GM12865 (cell line): ENCODE measurements at regions not wholly inside any gene's neighbourhood (a gene's known extent, or its start where the extent isn't known, plus 50 kb on each side); places are given as distances from the start of the nearest gene placed in this dataset.
"Not testable (repeated sequence)": the region's sequence is repeated elsewhere in the genome, so short reads cannot be mapped to it uniquely, and the experiment has no call there.

Source experiments
- DNase-seq: peaks from one replicate; pipeline ENCODE4 v3.0.0; 2010; ENCODE audit warnings: low read depth
- H3K4me3 ChIP-seq: 2 replicates; pipeline ENCODE4 v1.5.1; 2011; ENCODE audit warnings: mild to moderate bottlenecking, low read depth, low read length, control low read depth
- TF ChIP-seq, protein P1 (sequence below): IDR thresholded peaks from 2 replicates; pipeline ENCODE4 v1.5.1; 2011; ENCODE audit warnings: low read length, control low read depth, low read depth, inconsistent platforms; ENCODE audit not compliant: insufficient read depth; ENCODE audit errors: missing control alignments

GRCh38 chr1:219412772-219413171, 200.1 kb downstream of the ZC3H11B start:
- TF ChIP-seq, protein P1, sequence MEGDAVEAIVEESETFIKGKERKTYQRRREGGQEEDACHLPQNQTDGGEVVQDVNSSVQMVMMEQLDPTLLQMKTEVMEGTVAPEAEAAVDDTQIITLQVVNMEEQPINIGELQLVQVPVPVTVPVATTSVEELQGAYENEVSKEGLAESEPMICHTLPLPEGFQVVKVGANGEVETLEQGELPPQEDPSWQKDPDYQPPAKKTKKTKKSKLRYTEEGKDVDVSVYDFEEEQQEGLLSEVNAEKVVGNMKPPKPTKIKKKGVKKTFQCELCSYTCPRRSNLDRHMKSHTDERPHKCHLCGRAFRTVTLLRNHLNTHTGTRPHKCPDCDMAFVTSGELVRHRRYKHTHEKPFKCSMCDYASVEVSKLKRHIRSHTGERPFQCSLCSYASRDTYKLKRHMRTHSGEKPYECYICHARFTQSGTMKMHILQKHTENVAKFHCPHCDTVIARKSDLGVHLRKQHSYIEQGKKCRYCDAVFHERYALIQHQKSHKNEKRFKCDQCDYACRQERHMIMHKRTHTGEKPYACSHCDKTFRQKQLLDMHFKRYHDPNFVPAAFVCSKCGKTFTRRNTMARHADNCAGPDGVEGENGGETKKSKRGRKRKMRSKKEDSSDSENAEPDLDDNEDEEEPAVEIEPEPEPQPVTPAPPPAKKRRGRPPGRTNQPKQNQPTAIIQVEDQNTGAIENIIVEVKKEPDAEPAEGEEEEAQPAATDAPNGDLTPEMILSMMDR = no peak
- no peak for DNase-seq

DNA sequence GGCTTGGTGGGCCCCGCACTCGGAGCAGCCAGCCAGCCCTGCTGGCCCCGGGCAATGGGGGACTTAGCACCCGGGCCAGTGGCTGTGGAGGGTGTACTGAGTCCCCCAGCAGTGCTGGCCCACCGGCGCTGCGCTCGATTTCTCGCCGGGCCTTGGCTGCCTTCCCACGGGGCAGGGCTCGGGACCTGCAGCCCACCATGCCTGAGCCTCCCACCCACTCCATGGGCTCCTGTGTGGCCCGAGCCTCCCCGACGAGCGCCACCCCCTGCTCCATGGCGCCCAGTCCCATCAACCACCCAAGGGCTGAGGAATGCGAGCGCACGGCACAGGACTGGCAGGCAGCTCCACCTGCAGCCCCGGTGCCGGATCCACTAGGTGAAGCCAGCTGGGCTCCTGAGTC, 202.2 kb downstream of the ZC3H11B start:
- DNase-seq, H3K4me3 ChIP-seq: not testable (repeated sequence)

More at GRCh38 chr1:219412772-219413171, 200.1 kb downstream of the ZC3H11B start:
- no peak overlapping the region for H3K4me3 ChIP-seq

GRCh38 chr1:219405531-219406331, 207.2 kb downstream of the ZC3H11B start:
- TF ChIP-seq, protein P1 = no peak
- DNase-seq = no peak
- H3K4me3 ChIP-seq = no peak overlapping the region

DNA sequence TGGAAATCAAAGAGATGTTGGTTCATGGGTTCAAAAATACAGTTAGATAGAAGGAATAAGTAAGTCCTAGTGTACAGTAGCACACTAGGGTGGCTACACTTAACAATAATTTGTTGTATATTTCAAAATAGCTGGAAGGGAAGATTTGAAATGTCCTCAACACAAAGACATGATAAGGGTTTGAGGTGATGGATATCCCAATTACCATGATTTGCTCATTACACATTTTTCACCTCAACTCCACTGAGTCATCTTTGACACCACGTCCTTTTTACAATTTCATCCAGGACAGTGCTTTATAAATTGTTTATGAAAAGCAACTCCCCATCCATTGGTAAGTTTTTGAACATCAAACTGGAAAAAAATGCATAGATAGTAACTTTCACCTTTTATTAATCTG, 208.3 kb downstream of the ZC3H11B start:
- no peak overlapping the region for H3K4me3 ChIP-seq
- no peak for DNase-seq
- TF ChIP-seq, protein P1 = no peak

- no peak overlapping the region for H3K4me3 ChIP-seq
- DNase-seq = no peak
- TF ChIP-seq, protein P1 = no peak
These were observed 210.0 kb downstream of the ZC3H11B start for GRCh38 chr1:219402925-219403324.

DNA sequence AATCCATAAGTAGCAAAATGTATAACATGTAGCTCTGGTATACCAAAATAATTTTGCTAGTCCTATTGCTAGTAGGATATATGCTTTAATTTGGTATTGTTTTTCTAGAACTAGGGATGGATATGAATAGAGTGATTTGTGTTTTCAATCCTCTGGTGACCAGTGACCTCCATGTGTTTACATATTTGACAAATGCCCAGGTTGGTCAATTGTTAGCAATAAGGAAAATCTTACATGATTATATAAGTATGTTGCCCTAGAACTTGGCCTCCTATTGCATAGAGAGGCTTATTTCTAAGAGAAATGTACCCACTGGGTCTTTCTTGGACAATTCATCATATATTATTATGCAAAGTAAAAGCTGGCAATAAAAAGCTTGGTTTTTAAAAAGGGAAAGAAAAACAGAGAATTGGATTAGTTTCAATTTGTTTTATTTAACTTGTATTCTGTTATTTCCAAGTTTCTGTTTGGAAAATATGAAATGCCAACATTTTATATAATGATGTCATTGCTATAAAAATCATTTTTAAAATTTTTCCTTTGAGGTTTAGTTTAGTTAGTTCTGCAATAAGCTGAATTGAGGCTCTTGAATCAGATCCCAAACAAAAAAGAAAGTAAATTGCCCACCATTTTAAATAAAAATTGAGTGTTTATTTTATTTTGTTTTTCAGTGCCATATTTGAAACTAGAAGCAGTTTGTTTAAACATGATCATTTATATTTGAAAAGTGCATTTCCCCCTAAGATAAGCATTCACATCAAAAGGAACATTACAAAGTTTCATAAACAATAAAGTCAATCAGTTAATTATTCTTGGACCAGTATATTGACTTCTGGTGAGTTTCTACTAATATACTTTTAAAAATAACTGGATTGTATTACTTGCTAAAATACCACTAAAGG, 210.9 kb downstream of the ZC3H11B start:
- DNase-seq = no peak
- no peak overlapping the region for H3K4me3 ChIP-seq
- TF ChIP-seq, protein P1 = no peak

DNA sequence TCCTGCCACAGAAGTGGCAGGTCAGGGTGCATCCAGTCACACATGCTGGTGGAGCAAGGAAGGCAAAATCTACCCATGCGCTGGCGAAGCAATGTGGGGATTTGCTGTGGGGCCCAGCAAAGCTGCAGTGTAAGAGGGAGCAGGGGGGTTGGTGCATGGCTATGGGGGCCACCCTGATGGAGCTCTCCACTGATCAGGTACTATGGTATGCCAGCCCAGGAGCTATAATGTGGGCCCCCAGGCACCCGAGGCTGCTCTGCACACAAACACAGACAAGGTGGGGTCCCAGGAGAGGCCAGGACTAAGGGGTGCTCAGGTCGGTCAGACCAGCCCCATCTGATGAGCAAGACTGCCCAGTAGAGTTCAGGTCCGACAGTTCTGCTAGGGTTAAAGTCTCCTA, 213.5 kb downstream of the ZC3H11B start:
- no peak overlapping the region for H3K4me3 ChIP-seq
- DNase-seq = no peak
- TF ChIP-seq, protein P1 = no peak
